CD8-positive, alpha-beta memory T cell (primary cell): ENCODE measurements at regions not wholly inside any gene's neighbourhood (a gene's known extent, or its start where the extent isn't known, plus 50 kb on each side); places are given as distances from the start of the nearest gene placed in this dataset.

Source experiments
- CTCF ChIA-PET: fragments of 350-600 bp; sonication (Branson Sonifier 250); formaldehyde crosslinking; loops from one replicate; lab custom pipeline; 2021; ENCODE audit warnings: antibody characterized with exemption; lab: Charles Lee
- POLR2A ChIA-PET: fragments of 350-600 bp; sonication (Branson Sonifier 250); formaldehyde crosslinking; loops from one replicate; lab custom pipeline; 2021; ENCODE audit warnings: antibody characterized with exemption; lab: Charles Lee
- DNase-seq, 5 donors: peaks; one replicate each; pipeline versions ENCODE4 v3.0.0 to v3.0.0-alpha.2; 2020 to 2022; ENCODE audit warnings: mixed read lengths in 1 of 5
- H3K27ac ChIP-seq: one replicate; pipeline ENCODE4 v1.7.0; 2013; ENCODE audit warnings: low read depth, mild to moderate bottlenecking, low read length, moderate library complexity
- H3K27me3 ChIP-seq: 2 replicates; pipeline ENCODE4 v1.7.0; 2013; ENCODE audit warnings: low read length, mild to moderate bottlenecking; ENCODE audit not compliant: insufficient read depth, poor library complexity, severe bottlenecking
- H3K36me3 ChIP-seq: 2 replicates; pipeline ENCODE4 v1.7.0; 2013; ENCODE audit warnings: mild to moderate bottlenecking, low read length, moderate library complexity; ENCODE audit not compliant: insufficient read depth
- H3K4me1 ChIP-seq: 2 replicates; pipeline ENCODE4 v1.7.0; 2013; ENCODE audit warnings: mild to moderate bottlenecking, low read length, moderate library complexity; ENCODE audit not compliant: insufficient read depth
- H3K4me3 ChIP-seq: 2 replicates; pipeline ENCODE4 v1.7.0; 2013; ENCODE audit warnings: mild to moderate bottlenecking, low read length
- H3K9me3 ChIP-seq: 2 replicates; pipeline ENCODE4 v1.7.0; 2013; ENCODE audit warnings: mild to moderate bottlenecking, low read length
- H3K27ac Mint-ChIP-seq, 8 donors: one replicate each; pipeline ENCODE4 v1.8.0; 2020 to 2021; ENCODE audit warnings: mixed read lengths in 8 of 8, mild to moderate bottlenecking in 6 of 8, inconsistent platforms in 3 of 8, moderate library complexity in 3 of 8
- H3K27me3 Mint-ChIP-seq, 2 donors: one replicate each; pipeline ENCODE4 v1.8.0; 2020 to 2021; ENCODE audit warnings: mixed read lengths in 2 of 2, mild to moderate bottlenecking in 1 of 2, moderate library complexity in 1 of 2
- H3K36me3 Mint-ChIP-seq, 3 donors: one replicate each; pipeline ENCODE4 v1.8.0; 2020 to 2021; ENCODE audit warnings: mixed read lengths in 3 of 3, inconsistent platforms in 1 of 3, mild to moderate bottlenecking in 1 of 3
- H3K4me1 Mint-ChIP-seq, 3 donors: one replicate each; pipeline ENCODE4 v1.8.0; 2020 to 2021; ENCODE audit warnings: mixed read lengths in 3 of 3, inconsistent platforms in 1 of 3, mild to moderate bottlenecking in 1 of 3
- H3K4me3 Mint-ChIP-seq, 7 donors: one replicate each; pipeline ENCODE4 v1.8.0; 2020 to 2021; ENCODE audit warnings: mixed read lengths in 7 of 7, mild to moderate bottlenecking in 6 of 7, moderate library complexity in 4 of 7, inconsistent platforms in 2 of 7
- H3K9me3 Mint-ChIP-seq, 5 donors: one replicate each; pipeline ENCODE4 v1.8.0; 2020 to 2022; ENCODE audit warnings: mixed read lengths in 5 of 5, mild to moderate bottlenecking in 3 of 5, moderate library complexity in 2 of 5, inconsistent platforms in 1 of 5

- Histone ChIP-seq H3K4me1 (no peaks in the 10 kb centered on the region), H3K4me3 (no peak overlapping the region), H3K27ac (no peak overlapping the region), H3K36me3 (no peaks in the 10 kb centered on the region), H3K9me3 (no peaks in the 10 kb centered on the region), H3K27me3 (no peaks in the 10 kb centered on the region)
- ChIA-PET CTCF (no interaction called here), POLR2A (no interaction called here)
- no peak overlapping the region for H3K4me3 Mint-ChIP-seq
- DNase-seq = no peak
- no peaks in the 10 kb centered on the region for H3K27me3 Mint-ChIP-seq
- no peaks in the 10 kb centered on the region for H3K4me1 Mint-ChIP-seq
- peaks cover 10 to 47% (median 16%) of the 10 kb centered on the region in 5 donors for H3K9me3 Mint-ChIP-seq
- no peaks in the 10 kb centered on the region for H3K36me3 Mint-ChIP-seq
- no peak overlapping the region for H3K27ac Mint-ChIP-seq
Measured at GRCh38 chr10:108785011-108785410, 1138.3 kb downstream of the XPNPEP1 start.

- DNase-seq = no peak
- Histone ChIP-seq H3K4me3 (no peak overlapping the region), H3K36me3 (no peaks in the 10 kb centered on the region), H3K9me3 (no peaks in the 10 kb centered on the region), H3K4me1 (no peaks in the 10 kb centered on the region), H3K27ac (no peak overlapping the region), H3K27me3 (no peaks in the 10 kb centered on the region)
- Mint-ChIP-seq H3K4me3 (no peak overlapping the region), H3K9me3 (peaks cover 10 to 52% (median 16%) of the 10 kb centered on the region in 5 donors), H3K27ac (no peak overlapping the region), H3K36me3 (no peaks in the 10 kb centered on the region), H3K27me3 (no peaks in the 10 kb centered on the region), H3K4me1 (no peaks in the 10 kb centered on the region)
- CTCF ChIA-PET = no interaction called here
- POLR2A ChIA-PET = no interaction called here
Measured at GRCh38 chr10:108784534-108784933, 1138.8 kb downstream of the XPNPEP1 start.

GRCh38 chr10:108783897-108784296 lies 1139.4 kb downstream of the XPNPEP1 start:
- ChIA-PET POLR2A (no interaction called here), CTCF (no interaction called here)
- Mint-ChIP-seq H3K9me3 (peaks cover 10 to 54% (median 14%) of the 10 kb centered on the region in 5 donors), H3K4me3 (no peak overlapping the region), H3K4me1 (no peaks in the 10 kb centered on the region), H3K27me3 (no peaks in the 10 kb centered on the region), H3K27ac (no peak overlapping the region), H3K36me3 (no peaks in the 10 kb centered on the region)
- Histone ChIP-seq H3K36me3 (no peaks in the 10 kb centered on the region), H3K27me3 (no peaks in the 10 kb centered on the region), H3K27ac (no peak overlapping the region), H3K9me3 (no peaks in the 10 kb centered on the region), H3K4me3 (no peak overlapping the region), H3K4me1 (no peaks in the 10 kb centered on the region)
- DNase-seq = no peak

GRCh38 chr10:108782411-108782810 lies 1140.9 kb downstream of the XPNPEP1 start:
- H3K4me3 Mint-ChIP-seq = no peak overlapping the region
- no peaks in the 10 kb centered on the region for H3K4me1 Mint-ChIP-seq
- H3K4me1 ChIP-seq = no peaks in the 10 kb centered on the region

GRCh38 chr10:108779501-108779900 lies 1143.8 kb downstream of the XPNPEP1 start:
- ChIA-PET POLR2A (no interaction called here), CTCF (no interaction called here)
- H3K27me3 Mint-ChIP-seq = no peaks in the 10 kb centered on the region
- no peaks in the 10 kb centered on the region for H3K36me3 Mint-ChIP-seq
- H3K4me1 Mint-ChIP-seq = no peaks in the 10 kb centered on the region
- H3K36me3 ChIP-seq = no peaks in the 10 kb centered on the region
- no peaks in the 10 kb centered on the region for H3K27me3 ChIP-seq
- H3K9me3 Mint-ChIP-seq = peaks cover 8 to 25% (median 11%) of the 10 kb centered on the region in 5 donors
- no peak for DNase-seq
- H3K27ac ChIP-seq = no peak overlapping the region
- H3K9me3 ChIP-seq = no peaks in the 10 kb centered on the region
- no peak overlapping the region for H3K4me3 ChIP-seq
- no peak overlapping the region for H3K27ac Mint-ChIP-seq
- H3K4me3 Mint-ChIP-seq = no peak overlapping the region
- H3K4me1 ChIP-seq = no peaks in the 10 kb centered on the region

More at GRCh38 chr10:108782411-108782810, 1140.9 kb downstream of the XPNPEP1 start:
- no peak overlapping the region for H3K4me3 ChIP-seq
- H3K36me3 ChIP-seq = no peaks in the 10 kb centered on the region
- DNase-seq = no peak
- H3K27me3 ChIP-seq = no peaks in the 10 kb centered on the region
- no peak overlapping the region for H3K27ac Mint-ChIP-seq
- CTCF ChIA-PET = no interaction called here
- no peaks in the 10 kb centered on the region for H3K27me3 Mint-ChIP-seq
- H3K27ac ChIP-seq = no peak overlapping the region
- H3K36me3 Mint-ChIP-seq = no peaks in the 10 kb centered on the region
- POLR2A ChIA-PET = no interaction called here
- H3K9me3 Mint-ChIP-seq = peaks cover 9 to 44% (median 13%) of the 10 kb centered on the region in 5 donors
- H3K9me3 ChIP-seq = no peaks in the 10 kb centered on the region

GRCh38 chr10:108775911-108776475 lies 1147.3 kb downstream of the XPNPEP1 start:
- Histone ChIP-seq H3K36me3 (no peaks in the 10 kb centered on the region), H3K9me3 (no peaks in the 10 kb centered on the region), H3K4me1 (no peaks in the 10 kb centered on the region), H3K4me3 (no peak overlapping the region), H3K27me3 (no peaks in the 10 kb centered on the region), H3K27ac (no peak overlapping the region)
- Mint-ChIP-seq H3K9me3 (peaks cover 4 to 20% (median 6%) of the 10 kb centered on the region in 5 donors), H3K27me3 (no peaks in the 10 kb centered on the region), H3K4me1 (no peaks in the 10 kb centered on the region), H3K36me3 (no peaks in the 10 kb centered on the region), H3K27ac (no peak overlapping the region), H3K4me3 (no peak overlapping the region)
- no peak for DNase-seq
- POLR2A ChIA-PET = no interaction called here
- CTCF ChIA-PET = no interaction called here

- Mint-ChIP-seq H3K27ac (no peak overlapping the region), H3K9me3 (peaks cover 0 to 9% (median 8%) of the 10 kb centered on the region in 5 donors), H3K36me3 (no peaks in the 10 kb centered on the region), H3K4me3 (no peak overlapping the region), H3K4me1 (no peaks in the 10 kb centered on the region), H3K27me3 (no peaks in the 10 kb centered on the region)
- no peaks in the 10 kb centered on the region for H3K9me3 ChIP-seq
- ChIA-PET POLR2A (no interaction called here), CTCF (no interaction called here)
- H3K4me3 ChIP-seq = no peak overlapping the region
- no peaks in the 10 kb centered on the region for H3K4me1 ChIP-seq
- no peaks in the 10 kb centered on the region for H3K36me3 ChIP-seq
- H3K27me3 ChIP-seq = no peaks in the 10 kb centered on the region
- H3K27ac ChIP-seq = no peak overlapping the region
- no peak for DNase-seq
Measured at GRCh38 chr10:108771106-108771505, 1152.2 kb downstream of the XPNPEP1 start.

- no peaks in the 10 kb centered on the region for H3K4me1 ChIP-seq
- no peaks in the 10 kb centered on the region for H3K36me3 ChIP-seq
- H3K4me3 Mint-ChIP-seq = no peak overlapping the region
- H3K27ac Mint-ChIP-seq = no peak overlapping the region
- no peak overlapping the region for H3K27ac ChIP-seq
- H3K4me3 ChIP-seq = no peak overlapping the region
- DNase-seq = no peak
- H3K9me3 ChIP-seq = no peaks in the 10 kb centered on the region
- ChIA-PET CTCF (no interaction called here), POLR2A (no interaction called here)
- H3K27me3 ChIP-seq = no peaks in the 10 kb centered on the region
- H3K36me3 Mint-ChIP-seq = no peaks in the 10 kb centered on the region
- no peaks in the 10 kb centered on the region for H3K4me1 Mint-ChIP-seq
- peaks cover 0 to 20% (median 8%) of the 10 kb centered on the region in 5 donors for H3K9me3 Mint-ChIP-seq
- no peaks in the 10 kb centered on the region for H3K27me3 Mint-ChIP-seq
Measured at GRCh38 chr10:108765794-108766193, 1157.5 kb downstream of the XPNPEP1 start.
